Fibroblast of pulmonary artery (primary cell): ENCODE measurements at regions not wholly inside any gene's neighbourhood (a gene's known extent, or its start where the extent isn't known, plus 50 kb on each side); places are given as distances from the start of the nearest gene placed in this dataset.

ENCODE experiments used
- DNase-seq: peaks from one replicate; pipeline ENCODE4 v3.0.0-alpha.2; 2010; ENCODE audit warnings: low read depth
- H3K4me3 ChIP-seq: replicated peaks from 2 replicates; pipeline ENCODE4 v1.5.1; 2011; ENCODE audit warnings: low read depth, mild to moderate bottlenecking, control low read depth, low read length, moderate library complexity
- TF ChIP-seq, protein P1 (sequence below): IDR thresholded peaks from 2 replicates; pipeline ENCODE4 v1.5.1; 2011; ENCODE audit warnings: mild to moderate bottlenecking, control low read depth, low read length, inconsistent platforms; ENCODE audit errors: missing control alignments

GRCh38 chr4:133720001-133720400 lies 481.6 kb downstream of the PABPC4L start:
- no peak overlapping the region for H3K4me3 ChIP-seq
- TF ChIP-seq, protein P1, sequence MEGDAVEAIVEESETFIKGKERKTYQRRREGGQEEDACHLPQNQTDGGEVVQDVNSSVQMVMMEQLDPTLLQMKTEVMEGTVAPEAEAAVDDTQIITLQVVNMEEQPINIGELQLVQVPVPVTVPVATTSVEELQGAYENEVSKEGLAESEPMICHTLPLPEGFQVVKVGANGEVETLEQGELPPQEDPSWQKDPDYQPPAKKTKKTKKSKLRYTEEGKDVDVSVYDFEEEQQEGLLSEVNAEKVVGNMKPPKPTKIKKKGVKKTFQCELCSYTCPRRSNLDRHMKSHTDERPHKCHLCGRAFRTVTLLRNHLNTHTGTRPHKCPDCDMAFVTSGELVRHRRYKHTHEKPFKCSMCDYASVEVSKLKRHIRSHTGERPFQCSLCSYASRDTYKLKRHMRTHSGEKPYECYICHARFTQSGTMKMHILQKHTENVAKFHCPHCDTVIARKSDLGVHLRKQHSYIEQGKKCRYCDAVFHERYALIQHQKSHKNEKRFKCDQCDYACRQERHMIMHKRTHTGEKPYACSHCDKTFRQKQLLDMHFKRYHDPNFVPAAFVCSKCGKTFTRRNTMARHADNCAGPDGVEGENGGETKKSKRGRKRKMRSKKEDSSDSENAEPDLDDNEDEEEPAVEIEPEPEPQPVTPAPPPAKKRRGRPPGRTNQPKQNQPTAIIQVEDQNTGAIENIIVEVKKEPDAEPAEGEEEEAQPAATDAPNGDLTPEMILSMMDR: no peak
- DNase-seq: no peak

DNA sequence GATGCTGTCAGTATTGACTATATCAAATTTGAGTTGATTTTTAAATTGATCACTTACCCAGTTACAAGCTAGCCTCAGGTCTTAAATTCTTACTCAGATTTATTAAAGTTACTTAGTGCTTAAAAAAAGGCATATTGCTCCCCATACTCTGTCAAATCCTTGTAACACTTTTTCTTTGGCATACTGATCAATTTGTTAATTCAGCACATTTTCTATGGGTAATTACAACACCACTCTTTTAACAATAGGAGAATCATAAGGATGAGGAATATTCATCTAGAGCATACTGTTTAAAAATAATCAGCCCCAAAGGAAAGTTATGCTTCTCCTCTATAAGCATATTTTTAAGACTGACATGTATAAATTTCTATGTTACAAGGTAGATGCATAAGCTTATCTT lies 482.5 kb downstream of the PABPC4L start:
- no peak for DNase-seq
- TF ChIP-seq, protein P1: no peak

GRCh38 chr4:133714211-133714610 lies 487.4 kb downstream of the PABPC4L start:
- DNase-seq: no peak
- no peak overlapping the region for H3K4me3 ChIP-seq
- TF ChIP-seq, protein P1: no peak

More for the DNA sequence above, 482.5 kb downstream of the PABPC4L start:
- H3K4me3 ChIP-seq: no peak overlapping the region

- TF ChIP-seq, protein P1: no peak
- DNase-seq: no peak
- no peak overlapping the region for H3K4me3 ChIP-seq
These were observed 488.2 kb downstream of the PABPC4L start for GRCh38 chr4:133713340-133713739.

DNA sequence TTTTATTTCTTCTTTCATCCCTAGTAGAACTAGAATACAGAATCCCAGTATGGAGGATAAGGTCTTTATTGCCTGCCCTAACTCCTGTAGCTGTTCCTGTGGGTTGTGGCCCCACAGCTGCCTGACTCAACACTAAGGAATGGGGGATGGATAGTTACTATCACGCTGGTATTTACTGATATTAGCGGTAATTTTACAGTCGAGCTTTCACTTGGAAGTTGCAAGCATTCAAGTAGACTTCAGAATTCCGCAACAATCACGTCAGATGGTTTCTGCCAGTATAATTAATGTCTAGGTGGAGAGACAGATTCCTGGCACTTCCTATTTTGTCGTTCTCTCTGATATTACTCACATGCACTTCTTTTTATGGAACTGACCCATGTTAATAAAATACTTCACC lies 489.8 kb downstream of the PABPC4L start:
- TF ChIP-seq, protein P1: no peak
- peak overlapping the region; percentile 8 for H3K4me3 ChIP-seq

DNA sequence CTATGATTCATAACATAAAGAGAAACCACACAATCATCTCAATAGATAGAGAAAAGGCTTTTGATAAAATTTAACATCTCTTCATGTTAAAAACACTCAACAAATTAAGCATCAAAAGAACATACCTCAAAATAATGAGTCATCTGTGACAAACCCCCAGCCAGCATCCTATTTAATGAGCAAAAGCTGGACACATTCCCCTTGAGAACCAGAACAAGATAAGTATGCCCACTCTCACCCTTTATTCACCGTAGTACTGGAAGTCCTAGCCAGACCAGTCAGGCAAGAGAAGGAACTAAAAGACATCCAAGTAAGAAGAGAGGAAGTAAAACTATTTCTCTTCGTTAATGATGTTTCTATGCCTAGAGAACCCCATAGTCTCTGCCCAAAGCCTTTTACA lies 507.2 kb downstream of the PABPC4L start:
- H3K4me3 ChIP-seq: no peak overlapping the region
- peak; percentile 6 for DNase-seq
- TF ChIP-seq, protein P1: no peak

More for the DNA sequence above, 489.8 kb downstream of the PABPC4L start:
- peak; percentile 66 for DNase-seq

DNA sequence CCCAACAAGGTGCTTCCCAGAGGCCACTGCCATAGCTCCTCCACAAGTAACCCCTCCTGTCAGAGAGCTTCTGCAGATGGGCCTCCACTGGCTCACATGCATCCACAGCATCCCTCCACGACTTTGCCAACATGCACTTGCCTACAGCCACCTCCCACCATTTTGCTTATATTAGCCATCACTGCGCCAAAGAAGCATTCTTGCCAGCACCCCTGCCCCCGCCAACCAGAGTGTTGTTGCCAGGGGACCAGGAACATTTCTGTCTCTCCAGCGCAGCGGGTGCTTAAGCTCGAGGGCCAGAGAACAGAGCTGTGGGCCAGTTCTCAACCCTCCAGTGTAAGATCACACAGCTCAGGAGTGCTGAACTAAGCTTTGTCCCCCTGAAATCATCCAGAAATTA lies 517.6 kb downstream of the PABPC4L start:
- no peak overlapping the region for H3K4me3 ChIP-seq
- no peak for DNase-seq
- TF ChIP-seq, protein P1: no peak
